ENCODE measurements at regions not wholly inside any gene's neighbourhood (a gene's known extent, or its start where the extent isn't known, plus 50 kb on each side); places are given as distances from the start of the nearest gene placed in this dataset.

DNA sequence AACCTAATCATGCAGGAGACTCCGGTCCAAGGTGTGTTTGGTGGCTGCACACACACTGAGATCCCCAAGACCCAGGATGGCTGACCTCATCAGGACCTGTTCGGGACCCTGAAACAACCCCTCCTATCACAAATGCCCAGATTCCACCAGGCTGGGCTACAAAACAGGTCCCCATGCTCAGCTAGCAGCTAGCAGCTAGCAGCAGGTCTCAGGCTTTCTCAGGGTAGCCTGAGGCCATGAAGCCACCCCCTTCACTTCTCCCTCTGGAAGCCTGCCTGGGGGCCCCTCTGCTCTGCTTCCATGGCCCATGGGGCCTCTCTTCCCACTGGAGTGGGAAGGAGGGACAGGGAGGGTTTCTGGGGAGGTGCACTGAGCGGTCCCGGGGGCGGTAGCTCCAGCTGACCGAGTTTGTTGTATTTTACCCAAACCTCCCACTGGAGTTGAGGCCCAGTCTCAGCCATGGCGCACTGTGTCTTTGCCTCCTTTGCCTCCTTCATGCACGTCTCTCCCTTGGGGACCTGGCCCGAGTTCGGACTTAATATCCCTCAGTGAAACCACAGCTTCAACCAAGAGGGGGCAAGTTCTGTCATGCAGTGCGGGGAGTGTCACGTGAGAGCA, 95.1 kb upstream of the GPR26 start:
- TF ChIP-seq, protein P1, sequence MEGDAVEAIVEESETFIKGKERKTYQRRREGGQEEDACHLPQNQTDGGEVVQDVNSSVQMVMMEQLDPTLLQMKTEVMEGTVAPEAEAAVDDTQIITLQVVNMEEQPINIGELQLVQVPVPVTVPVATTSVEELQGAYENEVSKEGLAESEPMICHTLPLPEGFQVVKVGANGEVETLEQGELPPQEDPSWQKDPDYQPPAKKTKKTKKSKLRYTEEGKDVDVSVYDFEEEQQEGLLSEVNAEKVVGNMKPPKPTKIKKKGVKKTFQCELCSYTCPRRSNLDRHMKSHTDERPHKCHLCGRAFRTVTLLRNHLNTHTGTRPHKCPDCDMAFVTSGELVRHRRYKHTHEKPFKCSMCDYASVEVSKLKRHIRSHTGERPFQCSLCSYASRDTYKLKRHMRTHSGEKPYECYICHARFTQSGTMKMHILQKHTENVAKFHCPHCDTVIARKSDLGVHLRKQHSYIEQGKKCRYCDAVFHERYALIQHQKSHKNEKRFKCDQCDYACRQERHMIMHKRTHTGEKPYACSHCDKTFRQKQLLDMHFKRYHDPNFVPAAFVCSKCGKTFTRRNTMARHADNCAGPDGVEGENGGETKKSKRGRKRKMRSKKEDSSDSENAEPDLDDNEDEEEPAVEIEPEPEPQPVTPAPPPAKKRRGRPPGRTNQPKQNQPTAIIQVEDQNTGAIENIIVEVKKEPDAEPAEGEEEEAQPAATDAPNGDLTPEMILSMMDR (IDR thresholded peaks at IDR 0.05): no peak
- TF ChIP-seq POLR2AphosphoS5 (IDR thresholded peaks at IDR 0.05) (no peak), POLR2A (IDR thresholded peaks at IDR 0.05) (no peak)
